GM08714 (cell line): ENCODE measurements at regions not wholly inside any gene's neighbourhood (a gene's known extent, or its start where the extent isn't known, plus 50 kb on each side); places are given as distances from the start of the nearest gene placed in this dataset.

Experiments used
- H3K4me3 ChIP-seq: fragments of 200-500 bp; sonication (Bioruptor generic); 2 replicates; pipeline ENCODE4 v1.5.1; 2014; ENCODE audit warnings: mild to moderate bottlenecking, low read length, inconsistent platforms
- ZNF274 ChIP-seq: IDR thresholded peaks from 2 replicates; pipeline ENCODE4 v1.6.1; 2012; ENCODE audit warnings: mild to moderate bottlenecking, low read depth, low read length

DNA sequence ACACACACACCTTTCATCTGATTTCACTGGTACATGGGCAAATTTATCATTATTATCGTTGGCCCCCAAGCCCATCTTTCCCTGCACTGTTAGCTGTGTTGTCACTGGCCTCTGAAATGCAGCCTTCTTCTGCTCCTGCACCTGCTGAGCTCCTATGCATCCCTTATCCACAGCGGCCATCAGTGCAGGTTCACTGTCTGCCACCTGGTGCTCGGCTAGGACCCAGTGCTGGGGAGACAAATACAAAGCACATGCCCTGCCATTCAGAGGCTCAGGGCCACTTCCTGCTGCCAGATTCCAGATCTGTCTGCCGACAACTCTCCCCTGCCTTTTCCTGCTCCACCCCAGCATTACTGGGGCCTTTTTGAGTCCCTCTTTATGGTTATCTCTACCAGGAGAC, 1205.4 kb downstream of the TBC1D22A start:
- H3K4me3 ChIP-seq, result no peak overlapping the region
- TF ChIP-seq ZNF274, result no peak

DNA sequence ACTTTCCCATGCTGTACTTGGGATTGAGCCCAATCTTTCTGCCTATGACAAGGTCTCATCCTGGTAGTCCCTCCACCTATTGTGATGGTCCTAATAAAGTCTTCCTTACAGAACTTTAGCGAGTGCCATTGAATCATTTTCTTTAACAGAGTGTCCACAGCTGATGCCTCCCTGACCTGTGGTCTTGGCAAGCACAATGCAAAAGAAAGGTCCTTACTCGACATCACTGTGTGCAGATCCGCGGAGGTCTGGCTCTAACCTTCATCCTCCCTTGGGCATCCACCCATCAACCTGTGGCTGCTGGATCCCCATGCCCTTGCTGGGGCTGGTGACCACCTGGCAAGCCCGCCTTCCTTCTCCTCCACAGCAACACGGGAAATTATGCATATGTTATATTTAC, 1203.9 kb downstream of the TBC1D22A start:
- no peak overlapping the region for H3K4me3 ChIP-seq
- TF ChIP-seq ZNF274, result no peak

DNA sequence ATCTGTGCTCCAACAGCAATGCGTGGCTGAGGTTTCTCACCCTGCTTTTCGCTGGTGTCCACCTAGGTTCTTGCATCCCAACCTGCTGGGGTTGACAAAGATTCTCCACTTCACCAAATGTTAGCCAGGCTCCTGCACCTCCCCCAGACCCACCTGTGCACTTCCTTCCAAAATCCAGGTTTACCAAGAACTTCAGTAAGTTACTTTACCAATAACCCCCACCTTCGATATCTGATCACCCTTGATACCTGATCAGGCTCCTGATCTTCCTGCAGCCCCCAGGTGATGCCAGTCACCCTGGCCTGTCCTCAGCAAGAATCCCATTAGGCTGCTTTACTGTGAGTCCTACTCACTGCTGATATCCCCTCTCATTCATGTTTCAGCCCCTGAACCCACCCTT, 1203.4 kb downstream of the TBC1D22A start:
- no peak for TF ChIP-seq ZNF274
- H3K4me3 ChIP-seq, result no peak overlapping the region

DNA sequence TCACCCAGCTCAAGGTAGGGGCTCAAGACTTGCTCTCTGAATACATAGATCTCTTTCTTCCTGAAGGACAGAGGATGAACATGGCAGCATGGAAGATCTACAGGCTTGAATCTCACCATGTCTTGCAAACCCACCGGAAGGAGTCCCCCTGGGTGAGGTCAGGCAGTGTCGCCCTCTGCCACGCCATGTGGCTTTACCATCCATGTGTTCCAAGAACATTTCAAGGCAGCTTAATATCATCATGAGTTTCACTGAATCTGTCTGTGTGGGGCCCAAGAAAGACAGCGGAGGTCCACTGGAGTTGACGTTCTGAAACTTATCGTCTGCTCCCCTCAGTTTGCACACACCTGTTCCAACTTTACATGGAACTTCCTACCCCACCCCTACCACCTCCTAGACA, 1202.6 kb downstream of the TBC1D22A start:
- no peak for TF ChIP-seq ZNF274
- no peak overlapping the region for H3K4me3 ChIP-seq

DNA sequence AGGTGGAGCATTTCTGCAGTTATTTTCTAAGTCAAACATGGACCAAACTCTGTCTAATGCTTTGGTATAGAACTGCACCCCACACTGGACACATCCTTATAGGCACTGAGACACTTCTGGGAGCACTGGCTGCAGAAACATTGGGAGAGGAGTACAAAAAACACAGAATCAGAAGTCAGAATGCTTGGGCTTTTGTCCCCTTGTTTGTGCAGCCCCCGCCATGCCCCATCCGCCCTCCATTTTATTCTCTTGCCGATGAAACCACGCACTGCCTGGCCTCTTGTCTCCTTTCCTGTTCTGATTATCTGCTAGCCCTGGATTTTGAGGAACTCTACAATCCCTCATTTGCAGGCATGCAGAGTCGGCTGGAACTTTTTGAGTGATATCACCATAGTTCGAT, 1201.2 kb downstream of the TBC1D22A start:
- no peak for TF ChIP-seq ZNF274
- H3K4me3 ChIP-seq, result no peak overlapping the region

DNA sequence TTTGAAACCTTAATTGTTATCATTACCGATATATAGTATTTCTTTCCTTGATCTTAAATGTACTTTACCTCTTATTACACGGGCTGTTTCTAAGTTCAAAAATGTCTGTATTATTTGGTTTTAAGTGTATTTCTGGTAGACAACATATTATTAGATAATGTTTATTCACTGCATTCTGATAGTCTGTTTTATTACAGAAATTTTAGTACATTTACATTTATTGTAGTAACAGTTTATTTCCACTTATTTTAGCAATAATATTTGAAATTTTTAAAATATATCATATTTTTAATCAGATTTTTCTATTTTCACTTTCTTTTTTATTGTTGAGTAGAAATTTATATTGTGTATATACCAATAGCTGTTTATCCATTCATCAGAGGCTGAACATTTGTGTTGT, 1195.2 kb downstream of the TBC1D22A start:
- TF ChIP-seq ZNF274, result no peak

DNA sequence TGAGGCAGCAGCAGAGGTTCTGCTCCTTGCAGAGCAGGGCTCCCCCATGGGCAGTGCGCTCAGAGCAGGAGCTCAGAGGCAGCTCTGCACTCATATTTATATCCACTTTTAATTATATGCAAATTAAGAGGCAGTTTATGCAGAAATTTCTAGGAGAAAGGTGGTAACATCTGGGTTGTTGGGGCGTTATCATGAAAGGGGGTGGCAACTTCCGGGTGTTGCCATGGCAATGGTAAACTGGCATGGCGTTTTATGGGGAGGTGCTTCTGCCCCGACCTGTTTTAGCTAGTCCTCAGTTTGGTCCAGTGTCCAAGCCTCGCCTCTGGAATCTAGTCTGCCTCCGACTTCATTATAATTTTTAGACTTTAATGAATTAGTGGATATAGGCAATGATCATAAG, 1191.7 kb downstream of the TBC1D22A start:
- TF ChIP-seq ZNF274, result no peak

More for the DNA sequence above, 1195.2 kb downstream of the TBC1D22A start:
- H3K4me3 ChIP-seq, result no peak overlapping the region

DNA sequence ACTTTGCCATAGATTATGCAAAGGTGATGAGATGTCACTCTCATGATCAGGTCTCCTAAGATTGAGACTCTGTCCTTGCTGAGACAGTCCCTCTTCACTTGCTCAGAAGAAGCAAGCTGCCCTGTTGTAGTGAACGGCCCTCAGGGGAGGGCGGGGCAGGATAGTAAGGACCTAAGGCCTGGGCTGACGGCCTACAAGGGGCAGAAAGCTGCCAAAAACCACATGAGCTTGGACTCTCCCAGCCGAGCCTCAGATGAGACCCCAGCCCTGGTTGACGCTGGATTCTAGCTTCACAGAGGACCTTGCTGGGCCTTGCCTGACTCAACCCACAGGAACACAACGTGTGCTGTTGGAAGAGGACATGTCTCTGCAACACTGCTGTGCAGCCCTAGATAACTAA, 1182.5 kb downstream of the TBC1D22A start:
- no peak for TF ChIP-seq ZNF274
- H3K4me3 ChIP-seq, result no peak overlapping the region

More for the DNA sequence above, 1191.7 kb downstream of the TBC1D22A start:
- H3K4me3 ChIP-seq, result no peak overlapping the region

DNA sequence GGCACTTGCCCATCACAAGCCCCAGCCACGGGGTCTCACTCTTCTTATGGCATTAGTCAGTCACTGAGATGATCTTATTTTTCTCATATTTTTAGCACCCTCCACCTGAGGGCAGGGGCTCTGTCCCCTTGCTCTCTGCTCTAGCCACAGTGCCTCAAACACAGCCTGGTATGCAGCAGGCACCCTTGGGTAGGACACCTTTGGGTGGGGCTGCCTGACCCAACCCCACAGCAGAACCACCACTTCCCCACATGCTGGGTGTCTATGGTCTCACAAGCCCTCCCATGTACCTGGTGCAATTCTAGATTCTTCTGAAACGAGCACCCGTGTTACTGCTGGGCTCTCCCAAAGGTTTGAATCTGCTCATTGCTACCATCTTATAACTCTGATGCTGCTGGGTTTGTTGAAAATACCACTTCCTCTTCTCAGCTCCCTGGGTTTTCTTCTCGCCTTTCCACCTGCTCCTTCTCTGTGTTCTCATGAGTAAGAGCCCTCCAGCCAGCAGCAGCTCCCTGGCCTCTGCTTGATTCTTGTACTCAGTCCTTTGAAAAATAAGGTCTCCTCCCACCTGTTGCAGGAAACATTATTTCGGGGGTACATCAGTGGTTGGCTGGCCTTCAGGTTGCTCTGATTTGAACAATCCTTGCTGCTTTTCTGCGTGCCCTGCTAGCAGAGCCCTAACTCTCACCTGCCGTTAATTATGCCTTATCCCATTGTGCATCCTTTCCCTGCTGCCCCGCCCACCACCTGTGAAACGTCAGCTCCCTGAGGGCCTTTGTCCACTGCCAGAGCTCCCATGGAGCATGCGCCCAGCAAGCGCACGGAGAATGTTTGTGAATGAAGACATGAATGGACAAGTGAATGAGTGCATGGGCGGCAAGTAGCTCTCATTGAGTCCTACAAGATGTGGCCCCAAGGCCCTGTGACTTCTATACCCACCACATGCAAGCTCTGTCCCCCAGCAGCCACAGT, 1181.6 kb downstream of the TBC1D22A start:
- no peak overlapping the region for H3K4me3 ChIP-seq
- no peak for TF ChIP-seq ZNF274

DNA sequence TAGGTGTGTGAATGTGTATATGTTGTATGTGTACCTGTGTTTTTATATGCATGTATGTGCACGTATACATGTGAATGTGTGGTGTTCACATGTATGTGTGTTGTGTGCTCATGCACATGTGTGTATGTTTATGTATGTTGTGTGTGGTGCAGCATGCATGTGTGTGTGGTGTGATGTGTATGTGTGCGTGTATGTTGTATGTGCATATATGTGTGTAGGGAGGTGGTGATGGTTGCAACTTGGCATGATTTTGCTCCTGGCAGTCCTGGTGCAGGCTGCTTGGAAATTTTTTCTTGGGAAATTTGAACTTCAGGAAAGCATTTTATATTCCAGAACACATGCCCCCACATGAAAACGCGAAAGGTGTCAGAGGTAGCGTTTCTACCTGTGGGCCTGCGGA, 1177.8 kb downstream of the TBC1D22A start:
- no peak overlapping the region for H3K4me3 ChIP-seq
- TF ChIP-seq ZNF274, result no peak

DNA sequence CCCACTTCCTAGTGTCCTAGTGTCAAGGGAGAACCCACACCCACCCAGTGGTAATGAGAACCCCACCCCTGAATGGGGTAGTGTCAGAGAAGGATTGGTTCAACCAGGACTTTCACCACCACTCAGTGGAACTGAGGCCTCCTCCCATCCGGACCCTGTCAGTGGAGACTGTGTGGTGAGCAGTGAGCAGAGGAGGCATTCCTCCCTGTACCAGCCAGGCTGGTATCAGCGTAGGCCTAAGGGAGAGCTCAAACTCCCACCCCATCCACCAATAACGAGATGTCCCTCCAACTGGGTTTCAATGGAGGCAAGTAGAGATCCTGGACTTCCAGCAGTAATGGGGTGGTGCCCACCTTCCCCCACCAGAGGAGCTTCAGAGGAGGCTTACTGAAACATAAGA, 1171.4 kb downstream of the TBC1D22A start:
- no peak overlapping the region for H3K4me3 ChIP-seq
- no peak for TF ChIP-seq ZNF274

DNA sequence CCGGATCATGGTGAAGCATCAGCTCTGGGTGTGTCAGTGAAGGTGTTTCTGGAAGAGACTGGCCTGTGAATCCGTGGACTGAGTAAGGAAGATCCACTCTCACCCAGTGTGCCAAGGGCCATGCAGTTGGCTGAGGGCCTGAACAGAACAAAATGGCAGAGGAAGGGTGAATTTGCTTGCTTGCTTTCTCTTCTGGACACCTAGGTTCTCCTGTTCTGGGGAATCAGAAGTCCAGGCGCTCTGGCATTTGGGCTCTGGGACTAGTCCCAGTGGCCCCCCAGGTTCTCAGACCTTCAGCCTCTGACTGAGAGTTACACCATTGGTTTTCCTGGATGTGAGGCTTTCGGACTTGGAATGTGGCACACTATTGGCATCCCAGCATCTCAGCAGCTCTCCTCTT, 1170.8 kb downstream of the TBC1D22A start:
- no peak for TF ChIP-seq ZNF274
- no peak overlapping the region for H3K4me3 ChIP-seq

DNA sequence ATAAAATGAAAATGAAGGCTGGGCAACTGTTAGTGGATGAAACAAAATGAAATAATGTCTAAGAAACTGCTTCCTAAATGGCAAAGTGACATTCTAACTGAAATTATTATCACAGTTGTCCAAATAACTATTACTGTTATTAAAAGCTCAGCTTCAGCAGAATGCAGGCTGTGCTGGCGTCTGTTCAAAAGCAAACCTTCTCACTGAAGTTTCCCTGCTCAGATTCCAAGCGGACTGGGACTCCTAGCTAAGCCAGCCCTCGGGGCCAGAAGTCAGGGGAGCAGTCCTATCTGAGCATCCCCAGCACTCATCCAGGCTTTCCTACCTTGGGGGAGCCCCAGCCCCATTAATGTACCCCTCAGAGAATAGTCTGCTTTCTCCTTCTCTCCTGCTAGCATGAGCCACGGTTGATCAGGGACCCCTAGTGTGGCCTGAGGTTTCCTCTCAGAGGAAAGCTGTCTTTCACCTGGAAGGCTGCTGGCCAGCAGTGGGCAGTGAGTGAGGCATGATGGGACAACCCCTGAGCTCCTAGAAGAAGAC, 1167.3 kb downstream of the TBC1D22A start:
- no peak overlapping the region for H3K4me3 ChIP-seq
- no peak for TF ChIP-seq ZNF274

DNA sequence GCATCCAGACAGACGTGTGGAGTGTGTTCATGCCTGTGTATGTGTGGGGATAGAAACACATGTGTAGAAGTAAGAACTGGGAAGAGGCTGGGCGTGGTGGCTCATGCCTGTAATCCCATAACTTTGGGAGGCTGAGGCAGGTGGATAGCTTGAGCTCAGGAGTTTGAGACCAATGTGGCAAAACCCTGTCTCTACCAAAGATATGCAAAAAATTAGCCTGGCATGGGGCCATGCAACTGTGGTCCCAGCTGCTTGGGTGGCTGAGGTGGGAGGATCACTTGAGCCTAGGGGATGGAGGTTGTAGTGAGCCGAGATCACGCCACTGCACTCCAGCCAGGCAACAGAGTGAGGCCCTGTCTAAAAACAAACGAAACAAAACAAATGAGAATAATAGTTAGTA, 1166.6 kb downstream of the TBC1D22A start:
- no peak overlapping the region for H3K4me3 ChIP-seq
- no peak for TF ChIP-seq ZNF274

DNA sequence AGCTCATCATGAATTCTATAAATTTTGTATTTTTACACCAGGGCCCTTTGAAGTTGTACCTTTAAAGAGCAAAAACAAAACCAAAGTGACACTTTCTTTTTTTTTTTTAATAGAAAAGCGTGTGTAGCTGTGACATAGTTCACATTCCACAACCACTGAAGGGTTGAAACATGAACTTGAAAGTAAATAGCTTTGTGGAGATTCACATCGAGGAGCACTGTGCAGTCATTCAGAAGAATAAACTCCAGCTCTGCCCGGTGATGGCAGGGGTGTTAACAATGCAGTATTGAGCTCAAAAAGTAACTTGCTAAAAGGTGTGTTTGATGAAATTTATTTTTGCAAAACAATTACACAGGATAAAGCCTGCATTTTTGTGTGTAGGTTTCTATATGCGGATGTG, 1166.2 kb downstream of the TBC1D22A start:
- TF ChIP-seq ZNF274, result no peak
- H3K4me3 ChIP-seq, result no peak overlapping the region

DNA sequence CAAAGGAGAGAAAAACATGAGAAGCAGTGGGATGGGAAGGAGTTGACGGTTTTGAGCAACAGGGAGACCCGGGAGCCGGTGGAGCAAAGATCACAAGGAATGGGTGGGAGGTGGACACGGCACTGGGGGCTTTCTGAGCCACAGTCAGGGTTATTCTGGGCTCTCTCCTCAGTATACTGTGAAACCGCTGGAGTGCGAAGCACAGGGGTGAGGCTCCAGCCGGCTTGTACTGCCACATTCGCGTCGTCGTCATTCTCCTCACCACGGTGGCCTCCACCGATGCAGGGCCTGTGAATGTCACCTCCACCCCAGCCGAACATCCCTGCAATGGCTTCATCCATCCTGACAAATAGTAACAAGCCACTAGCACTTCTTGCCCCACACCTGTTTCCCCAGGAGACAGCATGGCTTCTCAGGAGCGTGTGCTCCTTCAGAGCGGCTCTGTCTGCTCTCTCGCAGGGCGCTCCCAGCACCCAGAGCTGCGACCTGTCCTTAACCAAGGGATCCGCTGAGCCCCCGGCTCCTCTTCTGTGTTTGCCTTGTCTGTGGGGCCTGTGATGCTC, 1165.3 kb downstream of the TBC1D22A start:
- no peak overlapping the region for H3K4me3 ChIP-seq

More for the DNA sequence above, 1165.3 kb downstream of the TBC1D22A start:
- TF ChIP-seq ZNF274, result no peak
